ENCODE measurements at regions not wholly inside any gene's neighbourhood (a gene's known extent, or its start where the extent isn't known, plus 50 kb on each side); places are given as distances from the start of the nearest gene placed in this dataset.

DNA sequence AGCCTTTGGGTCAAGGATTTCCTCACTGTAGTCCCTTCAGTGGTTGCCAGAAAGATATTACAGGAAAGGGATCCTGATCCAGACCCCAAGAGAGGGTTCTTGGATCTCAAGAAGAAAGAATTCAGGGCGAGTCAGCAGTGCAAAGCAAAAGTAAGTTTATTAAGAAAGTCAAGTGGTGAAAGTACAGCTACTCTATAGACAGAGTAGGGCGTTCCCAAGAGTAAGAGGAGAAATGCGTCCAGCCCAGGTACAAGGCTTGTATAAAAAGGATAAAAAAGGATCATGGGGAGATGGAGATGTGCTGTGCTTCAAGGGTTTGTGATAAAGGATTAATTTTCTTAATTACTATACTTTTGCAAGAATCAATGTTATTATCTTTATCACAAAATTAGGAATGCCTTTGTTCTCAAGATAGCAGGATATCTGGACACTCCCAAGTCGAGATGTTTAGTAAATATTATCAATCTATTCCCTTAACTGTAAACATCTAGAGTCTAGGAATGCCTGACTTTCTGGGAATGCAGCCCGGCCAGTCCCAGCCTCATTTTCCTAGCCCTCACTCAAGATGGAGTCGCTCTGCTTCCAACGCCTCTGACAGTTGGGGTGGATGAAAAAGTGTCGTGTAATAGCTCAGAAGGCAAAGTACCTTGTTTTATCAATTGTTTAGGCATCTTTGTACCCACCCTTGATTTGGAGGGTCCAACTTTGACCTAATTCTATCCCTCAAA lies 360.7 kb downstream of the GPM6A start:
- no peak overlapping the region for H3K4me3 ChIP-seq (ENCODE audit: low read depth, low read length)
- no peaks in the 10 kb centered on the region for H3K36me3 ChIP-seq (ENCODE audit: control insufficient read depth, insufficient read depth, low read length)
- DNase-seq (ENCODE audit: low read depth) = no peak
- no peak for TF ChIP-seq CTCF (IDR thresholded peaks at IDR 0.05; ENCODE audit: insufficient read depth, low read length, poor library complexity, severe bottlenecking)
- H3K27me3 ChIP-seq (ENCODE audit: control insufficient read depth, insufficient read depth, low read length) = no peaks in the 10 kb centered on the region

DNA sequence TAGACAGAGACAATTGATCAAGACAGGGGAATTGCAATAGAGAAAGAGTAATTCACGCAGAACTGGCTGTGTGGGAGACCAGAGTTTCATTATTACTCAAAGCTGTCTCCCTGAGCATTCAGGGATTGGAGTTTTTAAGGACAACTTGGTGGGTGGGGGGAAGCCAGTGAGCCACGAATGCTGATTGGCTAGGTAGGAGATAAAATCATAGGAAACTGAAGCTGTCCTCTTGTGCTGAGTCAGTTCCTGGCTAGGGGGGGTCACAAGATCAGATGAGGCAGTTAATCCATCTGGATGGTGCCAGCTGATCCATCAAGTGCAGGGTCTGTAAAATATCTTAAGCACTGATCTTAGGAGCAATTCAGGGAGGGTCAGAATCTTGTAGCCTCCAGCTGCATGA lies 358.6 kb downstream of the GPM6A start:
- DNase-seq (ENCODE audit: low read depth) = no peak
- Histone ChIP-seq H3K36me3 (ENCODE audit: control insufficient read depth, insufficient read depth, low read length) (no peaks in the 10 kb centered on the region), H3K27me3 (ENCODE audit: control insufficient read depth, insufficient read depth, low read length) (no peaks in the 10 kb centered on the region), H3K4me3 (ENCODE audit: low read depth, low read length) (no peak overlapping the region)
- TF ChIP-seq CTCF (IDR thresholded peaks at IDR 0.05; ENCODE audit: insufficient read depth, low read length, poor library complexity, severe bottlenecking) = no peak

- TF ChIP-seq CTCF (IDR thresholded peaks at IDR 0.05; ENCODE audit: insufficient read depth, low read length, poor library complexity, severe bottlenecking) = no peak
- H3K27me3 ChIP-seq (ENCODE audit: control insufficient read depth, insufficient read depth, low read length) = no peaks in the 10 kb centered on the region
- no peaks in the 10 kb centered on the region for H3K36me3 ChIP-seq (ENCODE audit: control insufficient read depth, insufficient read depth, low read length)
- H3K4me3 ChIP-seq (ENCODE audit: low read depth, low read length) = no peak overlapping the region
- DNase-seq (ENCODE audit: low read depth) = peak; percentile 70
Observed at GRCh38 chr4:175456131-175456530, 355.9 kb downstream of the GPM6A start.

DNA sequence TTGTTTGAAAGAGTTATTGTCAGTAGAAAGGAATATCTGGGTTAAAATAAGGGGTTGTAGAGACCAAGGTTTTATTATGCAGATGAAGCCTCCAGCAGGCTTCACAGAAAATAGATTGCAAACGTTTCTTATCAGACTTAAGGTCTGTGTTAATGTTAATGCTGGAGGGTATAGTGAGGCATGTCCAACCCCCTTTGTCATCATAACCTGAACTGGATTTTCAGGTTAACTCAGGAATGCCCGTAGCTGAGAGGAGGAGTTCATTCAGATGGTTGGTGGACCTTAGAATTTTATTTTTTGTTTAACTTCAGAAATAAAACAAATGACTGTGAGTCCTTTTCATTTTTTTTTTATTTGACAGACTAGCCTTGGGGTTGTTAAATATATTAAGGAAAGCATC lies 354.1 kb downstream of the GPM6A start:
- no peaks in the 10 kb centered on the region for H3K36me3 ChIP-seq (ENCODE audit: control insufficient read depth, insufficient read depth, low read length)
- no peak overlapping the region for H3K4me3 ChIP-seq (ENCODE audit: low read depth, low read length)
- no peaks in the 10 kb centered on the region for H3K27me3 ChIP-seq (ENCODE audit: control insufficient read depth, insufficient read depth, low read length)
- TF ChIP-seq CTCF (IDR thresholded peaks at IDR 0.05; ENCODE audit: insufficient read depth, low read length, poor library complexity, severe bottlenecking) = no peak
- no peak for DNase-seq (ENCODE audit: low read depth)

DNA sequence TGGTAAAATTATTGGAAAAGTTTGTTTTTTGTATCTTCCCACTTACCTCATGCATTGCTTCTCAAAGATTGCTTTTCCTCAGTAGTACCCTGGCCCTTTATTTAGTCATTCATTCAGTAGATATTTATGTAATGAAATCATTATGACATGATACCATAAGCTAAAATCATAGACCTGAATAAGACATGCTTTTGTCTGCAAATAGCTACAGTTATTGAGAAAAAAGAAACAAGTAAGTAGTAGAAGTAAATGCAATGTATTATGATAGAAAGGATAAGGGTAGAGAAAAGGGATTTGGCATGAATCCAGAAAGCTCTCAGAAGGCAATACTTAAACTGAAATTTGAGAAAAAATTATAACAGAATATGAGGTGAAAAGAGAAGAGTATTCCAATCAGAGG lies 352.5 kb downstream of the GPM6A start:
- no peaks in the 10 kb centered on the region for H3K27me3 ChIP-seq (ENCODE audit: control insufficient read depth, insufficient read depth, low read length)
- no peak for TF ChIP-seq CTCF (IDR thresholded peaks at IDR 0.05; ENCODE audit: insufficient read depth, low read length, poor library complexity, severe bottlenecking)
- no peaks in the 10 kb centered on the region for H3K36me3 ChIP-seq (ENCODE audit: control insufficient read depth, insufficient read depth, low read length)
- H3K4me3 ChIP-seq (ENCODE audit: low read depth, low read length) = no peak overlapping the region
- no peak for DNase-seq (ENCODE audit: low read depth)

GRCh38 chr4:175460414-175460813 lies 351.6 kb downstream of the GPM6A start:
- Histone ChIP-seq H3K27me3 (ENCODE audit: control insufficient read depth, insufficient read depth, low read length) (no peaks in the 10 kb centered on the region), H3K4me3 (ENCODE audit: low read depth, low read length) (no peak overlapping the region), H3K36me3 (ENCODE audit: control insufficient read depth, insufficient read depth, low read length) (no peaks in the 10 kb centered on the region)
- TF ChIP-seq CTCF (IDR thresholded peaks at IDR 0.05; ENCODE audit: insufficient read depth, low read length, poor library complexity, severe bottlenecking) = no peak
- no peak for DNase-seq (ENCODE audit: low read depth)

Data from kidney epithelial cell (primary cell).